ENCODE measurements at regions not wholly inside any gene's neighbourhood (a gene's known extent, or its start where the extent isn't known, plus 50 kb on each side); places are given as distances from the start of the nearest gene placed in this dataset.

GRCh38 chr12:124442772-124443445 is 124.5 kb downstream of the NCOR2 start:
- TF ChIP-seq CTCF (conservative IDR thresholded peaks at IDR 0.05; ENCODE audit: low read length) (no peak), EZH2phosphoT487 (IDR thresholded peaks at IDR 0.05; ENCODE audit: borderline replicate concordance) (no peak)
- Histone ChIP-seq H3K4me3 (ENCODE audit: low read length, poor library complexity, severe bottlenecking) (no peak overlapping the region), H3K4me1 (ENCODE audit: insufficient read depth, low read length, poor library complexity, severe bottlenecking) (no peaks in the 10 kb centered on the region), H3K36me3 (ENCODE audit: insufficient read depth, low read length) (peaks cover 53% of the 10 kb centered on the region; the same call in 1 of the 2 replicates), H2AFZ (ENCODE audit: low read length) (no peak overlapping the region), H3K27me3 (ENCODE audit: insufficient read depth, low read length, poor library complexity, severe bottlenecking) (peaks cover 8% of the 10 kb centered on the region), H3K79me2 (ENCODE audit: insufficient read depth, low read length) (peaks cover 6% of the 10 kb centered on the region; the same call in 1 of the 2 replicates), H3K9me2 (replicated peaks; ENCODE audit: low read depth, low read length) (no peaks in the 10 kb centered on the region), H3F3A (ENCODE audit: low read depth) (no peaks in the 10 kb centered on the region), H3K9me3 (ENCODE audit: insufficient read depth, low read depth, low read length) (no peaks in the 10 kb centered on the region), H3K9ac (ENCODE audit: low read depth, low read length, poor library complexity, severe bottlenecking) (no peak overlapping the region), H3K4me2 (ENCODE audit: low read depth, low read length, poor library complexity, severe bottlenecking) (no peak overlapping the region), H4K20me1 (ENCODE audit: insufficient read depth, low read length, poor library complexity, severe bottlenecking) (no peaks in the 10 kb centered on the region)

GRCh38 chr12:124442281-124442680 is 125.1 kb downstream of the NCOR2 start:
- Histone ChIP-seq H3F3A (ENCODE audit: low read depth) (no peaks in the 10 kb centered on the region), H3K4me2 (ENCODE audit: low read depth, low read length, poor library complexity, severe bottlenecking) (no peak overlapping the region), H3K27me3 (ENCODE audit: insufficient read depth, low read length, poor library complexity, severe bottlenecking) (peaks cover 8% of the 10 kb centered on the region), H3K79me2 (ENCODE audit: insufficient read depth, low read length) (peaks cover 6% of the 10 kb centered on the region; the same call in 1 of the 2 replicates), H3K9ac (ENCODE audit: low read depth, low read length, poor library complexity, severe bottlenecking) (no peak overlapping the region), H2AFZ (ENCODE audit: low read length) (no peak overlapping the region), H3K9me3 (ENCODE audit: insufficient read depth, low read depth, low read length) (no peaks in the 10 kb centered on the region), H4K20me1 (ENCODE audit: insufficient read depth, low read length, poor library complexity, severe bottlenecking) (no peaks in the 10 kb centered on the region), H3K9me2 (replicated peaks; ENCODE audit: low read depth, low read length) (no peaks in the 10 kb centered on the region), H3K36me3 (ENCODE audit: insufficient read depth, low read length) (peaks cover 49% of the 10 kb centered on the region; the same call in 1 of the 2 replicates), H3K4me1 (ENCODE audit: insufficient read depth, low read length, poor library complexity, severe bottlenecking) (no peaks in the 10 kb centered on the region), H3K4me3 (ENCODE audit: low read length, poor library complexity, severe bottlenecking) (no peak overlapping the region)
- no peak for TF ChIP-seq EZH2phosphoT487 (IDR thresholded peaks at IDR 0.05; ENCODE audit: borderline replicate concordance)
- TF ChIP-seq CTCF (conservative IDR thresholded peaks at IDR 0.05; ENCODE audit: low read length), result no peak

DNA sequence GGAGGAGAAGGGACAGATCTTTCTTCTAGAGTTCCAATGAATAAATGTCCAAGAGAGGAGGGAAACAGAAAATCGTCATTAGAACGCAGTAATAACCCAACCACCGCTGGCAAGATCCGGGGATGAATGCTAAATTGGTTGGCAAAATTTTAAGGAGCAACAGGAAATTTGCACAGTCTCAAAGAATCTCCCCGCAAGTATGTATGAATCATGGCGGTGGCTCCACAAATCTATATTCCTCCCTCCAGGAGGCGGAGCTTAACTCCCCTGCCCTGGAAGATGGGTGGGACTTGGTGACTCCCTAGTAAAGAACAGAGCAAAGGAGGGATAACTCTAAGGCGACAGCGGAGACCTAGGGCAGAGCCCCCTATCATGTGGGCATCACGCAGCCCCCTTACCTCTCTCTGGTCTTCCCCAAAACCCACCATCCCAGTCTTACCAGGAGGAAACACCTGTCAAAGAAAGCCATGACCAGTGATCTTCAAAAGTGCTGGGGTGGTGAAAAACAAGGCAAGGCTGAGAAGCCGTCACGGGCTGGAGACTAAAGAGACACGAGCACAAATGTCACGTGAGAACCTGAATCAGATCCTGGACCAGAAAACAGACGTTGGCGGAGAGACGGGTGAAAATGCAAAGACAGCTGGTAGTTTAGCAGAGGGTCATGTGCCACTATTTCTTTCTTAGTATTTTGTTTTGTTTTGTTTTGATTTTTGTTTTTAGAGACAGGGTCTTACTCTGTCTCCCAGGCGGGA is 125.8 kb downstream of the NCOR2 start:
- H3F3A ChIP-seq (ENCODE audit: low read depth), result no peaks in the 10 kb centered on the region
- H3K9me2 ChIP-seq (replicated peaks; ENCODE audit: low read depth, low read length), result no peaks in the 10 kb centered on the region
- H2AFZ ChIP-seq (ENCODE audit: low read length), result no peak overlapping the region
- no peaks in the 10 kb centered on the region for H3K4me1 ChIP-seq (ENCODE audit: insufficient read depth, low read length, poor library complexity, severe bottlenecking)
- no peak overlapping the region for H3K4me2 ChIP-seq (ENCODE audit: low read depth, low read length, poor library complexity, severe bottlenecking)
- no peaks in the 10 kb centered on the region for H4K20me1 ChIP-seq (ENCODE audit: insufficient read depth, low read length, poor library complexity, severe bottlenecking)
- H3K9me3 ChIP-seq (ENCODE audit: insufficient read depth, low read depth, low read length), result no peaks in the 10 kb centered on the region
- peaks cover 8% of the 10 kb centered on the region for H3K27me3 ChIP-seq (ENCODE audit: insufficient read depth, low read length, poor library complexity, severe bottlenecking)
- no peak for TF ChIP-seq CTCF (conservative IDR thresholded peaks at IDR 0.05; ENCODE audit: low read length)
- TF ChIP-seq EZH2phosphoT487 (IDR thresholded peaks at IDR 0.05; ENCODE audit: borderline replicate concordance), result no peak
- H3K4me3 ChIP-seq (ENCODE audit: low read length, poor library complexity, severe bottlenecking), result no peak overlapping the region
- no peak overlapping the region for H3K9ac ChIP-seq (ENCODE audit: low read depth, low read length, poor library complexity, severe bottlenecking)
- H3K79me2 ChIP-seq (ENCODE audit: insufficient read depth, low read length), result peaks cover 6% of the 10 kb centered on the region; the same call in 1 of the 2 replicates
- H3K36me3 ChIP-seq (ENCODE audit: insufficient read depth, low read length), result peaks cover 47% of the 10 kb centered on the region; the same call in 1 of the 2 replicates

Data from Loucy (cell line).